RCC 7860 (cell line): ENCODE measurements at regions not wholly inside any gene's neighbourhood (a gene's known extent, or its start where the extent isn't known, plus 50 kb on each side); places are given as distances from the start of the nearest gene placed in this dataset.
A peak's percentile ranks its signal among the peaks of the same experiment; 100 is the strongest.
"Not testable (repeated sequence)": the region's sequence is repeated elsewhere in the genome, so short reads cannot be mapped to it uniquely, and the experiment has no call there.

Experiments used
- DNase-seq: peaks from one replicate; pipeline ENCODE4 v3.0.0-alpha.2; 2015; ENCODE audit warnings: low spot score
- FAIRE-seq: peaks from 2 replicates; lab custom pipeline; 2012; peaks lifted over from hg19 to GRCh38; lab: Jason Lieb, UNC

DNA sequence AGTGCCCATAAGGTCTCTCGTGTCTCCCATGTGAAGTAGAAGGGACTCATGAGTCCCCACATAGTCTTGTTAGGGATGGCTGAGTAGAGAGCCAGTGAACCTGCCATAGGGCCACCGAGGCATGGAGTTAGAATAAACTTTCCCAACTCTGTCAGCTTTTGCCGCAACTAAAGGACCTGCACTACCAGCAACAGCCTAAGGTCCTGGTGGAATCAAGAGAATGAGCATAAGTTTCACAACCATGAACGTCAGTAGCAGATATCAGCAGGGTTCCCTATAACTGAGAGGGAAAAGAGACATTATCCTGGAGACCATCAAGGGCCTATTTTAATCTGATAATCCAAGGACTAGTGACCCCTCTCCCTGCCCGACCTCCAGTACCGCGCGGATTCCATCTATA, 60.3 kb upstream of the FNDC3B start:
- FAIRE-seq = no peak
- no peak for DNase-seq

- no peak for DNase-seq
- no peak for FAIRE-seq
Observed at GRCh38 chr3:171980578-171981270, 58.7 kb upstream of the FNDC3B start.

GRCh38 chr3:171981271-171981605, 58.1 kb upstream of the FNDC3B start:
- FAIRE-seq (no peak), DNase-seq (no peak)

DNA sequence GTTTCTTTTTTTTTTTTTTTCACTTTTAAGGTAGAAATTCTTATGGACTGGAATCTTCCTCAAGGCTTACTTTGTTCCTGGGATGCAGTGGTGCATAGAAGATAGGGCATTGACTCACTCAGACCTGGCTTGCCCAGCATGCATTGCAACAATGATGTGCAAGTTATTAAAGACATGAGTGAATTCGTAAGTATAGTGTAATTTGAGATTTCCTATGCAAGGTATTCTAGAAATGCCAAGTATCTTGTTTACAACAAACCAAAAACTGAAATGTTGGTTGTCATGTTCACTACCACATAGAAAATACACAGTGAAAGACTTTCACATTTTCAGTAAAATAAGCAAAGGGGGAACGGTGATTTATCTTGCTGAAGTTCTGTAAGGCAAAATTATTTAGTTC, 56.5 kb upstream of the FNDC3B start:
- peak; percentile 35 for DNase-seq
- FAIRE-seq = no peak

DNA sequence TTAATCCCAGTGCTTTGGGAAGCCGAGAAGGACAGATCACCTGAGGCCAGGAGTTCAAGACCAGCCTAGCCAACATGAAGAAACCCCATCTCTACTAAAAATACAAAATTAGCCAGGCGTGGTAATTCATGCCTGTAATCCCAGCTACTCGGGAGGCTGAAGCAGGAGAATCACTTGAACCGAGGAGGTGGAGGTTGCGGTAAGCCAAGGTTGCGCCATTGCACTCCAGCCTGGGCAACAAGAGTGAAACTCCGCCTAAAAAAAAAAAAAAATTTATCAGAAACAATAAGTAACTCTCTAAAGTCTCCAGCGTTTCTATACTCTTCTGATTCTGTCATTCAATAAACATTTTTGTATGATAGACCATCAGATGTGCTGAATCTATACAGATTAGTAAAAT, 55.7 kb upstream of the FNDC3B start:
- not testable (repeated sequence) for DNase-seq, FAIRE-seq

- FAIRE-seq (no peak), DNase-seq (no peak)
Observed at GRCh38 chr3:171984883-171985282, 54.5 kb upstream of the FNDC3B start.

DNA sequence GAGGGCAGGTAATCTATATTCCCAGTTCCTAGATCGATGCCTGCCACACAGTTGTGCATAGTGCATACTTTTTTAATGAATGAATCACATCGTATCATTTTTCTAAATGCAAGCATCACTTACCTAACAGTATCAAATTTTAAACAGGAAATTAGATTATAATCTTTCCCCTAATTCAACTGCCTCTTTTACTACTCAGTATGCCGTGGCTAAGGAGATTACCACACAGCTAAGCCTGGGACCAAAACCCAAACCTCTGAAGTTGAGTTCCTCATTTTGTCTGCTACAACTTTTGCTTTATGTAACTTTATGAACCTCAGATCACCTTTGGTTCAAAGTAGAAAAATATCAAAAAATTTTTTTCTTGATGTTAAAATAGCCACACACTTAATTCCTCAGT, 53.2 kb upstream of the FNDC3B start:
- FAIRE-seq (no peak), DNase-seq (no peak)

DNA sequence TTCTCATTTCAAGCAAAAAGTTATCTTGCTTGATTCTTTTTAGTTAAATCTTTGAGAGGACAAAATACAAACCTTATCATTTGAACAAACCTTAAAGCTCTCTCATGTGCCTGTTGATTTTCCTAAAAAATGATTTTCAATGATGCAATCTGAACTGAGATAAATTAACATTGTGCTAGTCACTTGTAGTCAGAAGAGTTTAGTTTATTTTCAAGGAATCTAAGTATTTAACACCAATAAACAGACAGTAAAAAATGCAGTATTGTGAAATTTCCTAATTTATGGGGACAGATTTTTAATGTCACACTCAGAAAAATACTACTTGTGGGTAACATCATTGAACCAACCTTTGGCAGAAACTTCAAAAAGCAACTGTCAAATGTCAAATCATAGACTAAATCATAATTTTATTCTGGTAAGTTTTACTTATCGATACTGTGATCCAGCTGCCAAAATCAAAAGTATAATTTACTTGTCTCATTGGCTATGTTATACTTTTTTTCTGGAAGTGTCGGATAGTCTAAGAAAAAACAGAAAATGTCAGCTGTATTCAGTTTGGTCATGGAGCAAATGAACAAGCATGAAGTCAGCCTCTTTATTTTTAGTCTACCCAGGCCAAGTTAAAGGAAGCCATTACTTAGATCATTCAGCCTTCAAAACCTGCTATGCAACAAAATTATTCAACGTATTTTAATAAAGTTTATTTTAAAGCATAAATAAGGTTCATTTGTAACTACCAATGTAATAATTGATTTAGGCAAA, 52.4 kb upstream of the FNDC3B start:
- FAIRE-seq = no peak
- no peak for DNase-seq
